ENCODE measurements at regions not wholly inside any gene's neighbourhood (a gene's known extent, or its start where the extent isn't known, plus 50 kb on each side); places are given as distances from the start of the nearest gene placed in this dataset.

GRCh38 chr1:113216664-113217063, 143.7 kb downstream of the LRIG2 start:
- TF ChIP-seq, protein P1, sequence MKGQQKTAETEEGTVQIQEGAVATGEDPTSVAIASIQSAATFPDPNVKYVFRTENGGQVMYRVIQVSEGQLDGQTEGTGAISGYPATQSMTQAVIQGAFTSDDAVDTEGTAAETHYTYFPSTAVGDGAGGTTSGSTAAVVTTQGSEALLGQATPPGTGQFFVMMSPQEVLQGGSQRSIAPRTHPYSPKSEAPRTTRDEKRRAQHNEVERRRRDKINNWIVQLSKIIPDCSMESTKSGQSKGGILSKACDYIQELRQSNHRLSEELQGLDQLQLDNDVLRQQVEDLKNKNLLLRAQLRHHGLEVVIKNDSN (IDR thresholded peaks at IDR 0.05): no peak
- TF ChIP-seq CREB1 (IDR thresholded peaks at IDR 0.05; ENCODE audit: low read depth) (no peak), EP300 (IDR thresholded peaks at IDR 0.05; ENCODE audit: borderline replicate concordance) (no peak), YY1 (IDR thresholded peaks at IDR 0.05; ENCODE audit: low read depth) (no peak), NFIC (IDR thresholded peaks at IDR 0.05) (no peak), TCF12 (IDR thresholded peaks at IDR 0.05; ENCODE audit: low read depth) (no peak)
- TF ChIP-seq, protein P2, sequence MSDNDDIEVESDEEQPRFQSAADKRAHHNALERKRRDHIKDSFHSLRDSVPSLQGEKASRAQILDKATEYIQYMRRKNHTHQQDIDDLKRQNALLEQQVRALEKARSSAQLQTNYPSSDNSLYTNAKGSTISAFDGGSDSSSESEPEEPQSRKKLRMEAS (IDR thresholded peaks at IDR 0.05): no peak
- TF ChIP-seq, protein P3, sequence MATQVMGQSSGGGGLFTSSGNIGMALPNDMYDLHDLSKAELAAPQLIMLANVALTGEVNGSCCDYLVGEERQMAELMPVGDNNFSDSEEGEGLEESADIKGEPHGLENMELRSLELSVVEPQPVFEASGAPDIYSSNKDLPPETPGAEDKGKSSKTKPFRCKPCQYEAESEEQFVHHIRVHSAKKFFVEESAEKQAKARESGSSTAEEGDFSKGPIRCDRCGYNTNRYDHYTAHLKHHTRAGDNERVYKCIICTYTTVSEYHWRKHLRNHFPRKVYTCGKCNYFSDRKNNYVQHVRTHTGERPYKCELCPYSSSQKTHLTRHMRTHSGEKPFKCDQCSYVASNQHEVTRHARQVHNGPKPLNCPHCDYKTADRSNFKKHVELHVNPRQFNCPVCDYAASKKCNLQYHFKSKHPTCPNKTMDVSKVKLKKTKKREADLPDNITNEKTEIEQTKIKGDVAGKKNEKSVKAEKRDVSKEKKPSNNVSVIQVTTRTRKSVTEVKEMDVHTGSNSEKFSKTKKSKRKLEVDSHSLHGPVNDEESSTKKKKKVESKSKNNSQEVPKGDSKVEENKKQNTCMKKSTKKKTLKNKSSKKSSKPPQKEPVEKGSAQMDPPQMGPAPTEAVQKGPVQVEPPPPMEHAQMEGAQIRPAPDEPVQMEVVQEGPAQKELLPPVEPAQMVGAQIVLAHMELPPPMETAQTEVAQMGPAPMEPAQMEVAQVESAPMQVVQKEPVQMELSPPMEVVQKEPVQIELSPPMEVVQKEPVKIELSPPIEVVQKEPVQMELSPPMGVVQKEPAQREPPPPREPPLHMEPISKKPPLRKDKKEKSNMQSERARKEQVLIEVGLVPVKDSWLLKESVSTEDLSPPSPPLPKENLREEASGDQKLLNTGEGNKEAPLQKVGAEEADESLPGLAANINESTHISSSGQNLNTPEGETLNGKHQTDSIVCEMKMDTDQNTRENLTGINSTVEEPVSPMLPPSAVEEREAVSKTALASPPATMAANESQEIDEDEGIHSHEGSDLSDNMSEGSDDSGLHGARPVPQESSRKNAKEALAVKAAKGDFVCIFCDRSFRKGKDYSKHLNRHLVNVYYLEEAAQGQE (IDR thresholded peaks at IDR 0.05; ENCODE audit: low read depth): no peak

All from Ishikawa (cell line).